ENCODE measurements at regions not wholly inside any gene's neighbourhood (a gene's known extent, or its start where the extent isn't known, plus 50 kb on each side); places are given as distances from the start of the nearest gene placed in this dataset.

DNA sequence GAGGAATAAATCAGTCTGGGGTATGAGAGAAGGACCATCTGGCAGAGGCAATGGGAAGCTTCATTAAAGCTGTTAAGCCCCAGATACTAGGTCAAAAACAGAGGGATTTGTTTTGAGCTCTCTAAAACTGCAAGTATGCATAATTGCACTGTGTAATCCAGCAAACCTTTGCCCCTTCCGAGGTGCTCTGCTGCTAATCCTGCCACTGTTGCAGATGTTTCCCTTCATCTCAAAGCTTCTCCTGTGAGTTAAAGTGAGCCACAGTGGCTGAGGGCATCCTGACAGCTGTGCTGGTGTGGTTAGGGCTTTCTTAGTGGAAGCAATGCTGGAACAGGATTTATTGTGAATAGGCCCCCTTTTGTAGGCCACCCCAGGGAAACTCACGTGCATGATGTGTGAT, 160.3 kb upstream of the TRPC7 start:
- Histone ChIP-seq H3K4me3 (no peak overlapping the region), H2AFZ (ENCODE audit: control insufficient read depth, low read depth, low read length) (no peak overlapping the region), H4K20me1 (ENCODE audit: control insufficient read depth, insufficient read depth) (no peaks in the 10 kb centered on the region), H3K79me2 (ENCODE audit: control insufficient read depth, insufficient read depth, low read length) (no peaks in the 10 kb centered on the region), H3K9me3 (replicated peaks; ENCODE audit: control insufficient read depth, insufficient read depth, low read length) (no peaks in the 10 kb centered on the region), H3K4me1 (ENCODE audit: control insufficient read depth, insufficient read depth, low read length) (no peaks in the 10 kb centered on the region), H3K4me2 (ENCODE audit: control insufficient read depth, insufficient read depth) (no peak overlapping the region), H3K27ac (ENCODE audit: control insufficient read depth, insufficient read depth) (no peak overlapping the region), H3K9ac (ENCODE audit: control insufficient read depth, insufficient read depth, low read length) (no peak overlapping the region), H3K36me3 (ENCODE audit: control insufficient read depth in 2 of 2, insufficient read depth in 2 of 2, low read length in 1 of 2) (no peaks in the 10 kb centered on the region), H3K27me3 (replicated peaks in 1 of 2; ENCODE audit: control insufficient read depth in 2 of 2, insufficient read depth in 2 of 2, low read length in 1 of 2) (0 out of 4 replicates have a peak, but pooled peaks cover 0 to 3% of the 10 kb centered on the region in 2 experiments)
- 0% methylated on average over 2 of the region's 2 CpGs for WGBS (ENCODE audit: insufficient coverage, insufficient replicate concordance, low lambda C conversion rate, missing lambda C conversion rate)
- ChIA-PET RAD21 (ENCODE audit: unreplicated experiment) (no interaction called here), CTCF (no interaction called here), POLR2A (no interaction called here), SMC1A (ENCODE audit: uncharacterized antibody, unreplicated experiment) (no interaction called here)
- TF ChIP-seq NRF1 (conservative IDR thresholded peaks at IDR 0.05; ENCODE audit: low read depth, low read length) (no peak), NFYA (IDR thresholded peaks at IDR 0.05; ENCODE audit: borderline replicate concordance, low read depth, low read length) (no peak), GABPA (IDR thresholded peaks at IDR 0.05; ENCODE audit: low read depth) (no peak)
- no TSS peak for BruUV-seq (replicated peaks)
- intact Hi-C loops (cut with micrococcal nuclease; ENCODE audit: unreplicated experiment) (no loop called here), in situ Hi-C loops (cut with MboI) (no loop called here)
- DNase-seq (ENCODE audit: low read depth, low spot score), result no peak
- ATAC-seq, result no peak
- FAIRE-seq, result no peak

GRCh38 chr5:136522217-136522956, 157.0 kb upstream of the TRPC7 start:
- no peak overlapping the region for H3K4me3 ChIP-seq
- H3K79me2 ChIP-seq (ENCODE audit: control insufficient read depth, insufficient read depth, low read length), result no peaks in the 10 kb centered on the region
- H3K4me2 ChIP-seq (ENCODE audit: control insufficient read depth, insufficient read depth), result no peak overlapping the region
- no TSS peak for BruUV-seq (replicated peaks)
- H3K9me3 ChIP-seq (replicated peaks; ENCODE audit: control insufficient read depth, insufficient read depth, low read length), result no peaks in the 10 kb centered on the region
- 22% methylated on average over 3 of the region's 3 CpGs for WGBS (ENCODE audit: insufficient coverage, insufficient replicate concordance, low lambda C conversion rate, missing lambda C conversion rate)
- in situ Hi-C loops (cut with MboI) (no loop called here), intact Hi-C loops (cut with micrococcal nuclease; ENCODE audit: unreplicated experiment) (no loop called here)
- no peak for TF ChIP-seq JUNB (IDR thresholded peaks at IDR 0.05)
- ATAC-seq (no peak), DNase-seq (ENCODE audit: low read depth, low spot score) (no peak), FAIRE-seq (no peak)
- no peak overlapping the region for H3K9ac ChIP-seq (ENCODE audit: control insufficient read depth, insufficient read depth, low read length)
- CTCF ChIA-PET, result no interaction called here
- H2AFZ ChIP-seq (ENCODE audit: control insufficient read depth, low read depth, low read length), result no peak overlapping the region
- RAD21 ChIA-PET (ENCODE audit: unreplicated experiment), result no interaction called here
- no peaks in the 10 kb centered on the region for H3K4me1 ChIP-seq (ENCODE audit: control insufficient read depth, insufficient read depth, low read length)
- no peaks in the 10 kb centered on the region for H4K20me1 ChIP-seq (ENCODE audit: control insufficient read depth, insufficient read depth)
- SMC1A ChIA-PET (ENCODE audit: uncharacterized antibody, unreplicated experiment), result no interaction called here
- H3K27ac ChIP-seq (ENCODE audit: control insufficient read depth, insufficient read depth), result no peak overlapping the region
- H3K36me3 ChIP-seq (ENCODE audit: control insufficient read depth in 2 of 2, insufficient read depth in 2 of 2, low read length in 1 of 2), result no peaks in the 10 kb centered on the region
- H3K27me3 ChIP-seq (replicated peaks in 1 of 2; ENCODE audit: control insufficient read depth in 2 of 2, insufficient read depth in 2 of 2, low read length in 1 of 2), result no peaks in the 10 kb centered on the region
- POLR2A ChIA-PET, result no interaction called here

Data from GM12878 (cell line).